Astrocyte (in vitro differentiated cells and primary cell): ENCODE measurements at regions not wholly inside any gene's neighbourhood (a gene's known extent, or its start where the extent isn't known, plus 50 kb on each side); places are given as distances from the start of the nearest gene placed in this dataset.

Experiments used
- EZH2 ChIP-seq: IDR thresholded peaks from 2 replicates; pipeline ENCODE4 v1.6.1; 2012; ENCODE audit warnings: mild to moderate bottlenecking, low read length, inconsistent platforms; ENCODE audit not compliant: insufficient read depth
- TF ChIP-seq, protein P1 (sequence below): IDR thresholded peaks from 2 replicates; pipeline ENCODE4 v1.5.1; 2011; ENCODE audit warnings: low read depth, mild to moderate bottlenecking, inconsistent platforms, low read length, moderate library complexity; ENCODE audit not compliant: insufficient read depth

GRCh38 chr13:53121919-53122318, 93.3 kb downstream of the OLFM4 start:
- TF ChIP-seq, protein P1, sequence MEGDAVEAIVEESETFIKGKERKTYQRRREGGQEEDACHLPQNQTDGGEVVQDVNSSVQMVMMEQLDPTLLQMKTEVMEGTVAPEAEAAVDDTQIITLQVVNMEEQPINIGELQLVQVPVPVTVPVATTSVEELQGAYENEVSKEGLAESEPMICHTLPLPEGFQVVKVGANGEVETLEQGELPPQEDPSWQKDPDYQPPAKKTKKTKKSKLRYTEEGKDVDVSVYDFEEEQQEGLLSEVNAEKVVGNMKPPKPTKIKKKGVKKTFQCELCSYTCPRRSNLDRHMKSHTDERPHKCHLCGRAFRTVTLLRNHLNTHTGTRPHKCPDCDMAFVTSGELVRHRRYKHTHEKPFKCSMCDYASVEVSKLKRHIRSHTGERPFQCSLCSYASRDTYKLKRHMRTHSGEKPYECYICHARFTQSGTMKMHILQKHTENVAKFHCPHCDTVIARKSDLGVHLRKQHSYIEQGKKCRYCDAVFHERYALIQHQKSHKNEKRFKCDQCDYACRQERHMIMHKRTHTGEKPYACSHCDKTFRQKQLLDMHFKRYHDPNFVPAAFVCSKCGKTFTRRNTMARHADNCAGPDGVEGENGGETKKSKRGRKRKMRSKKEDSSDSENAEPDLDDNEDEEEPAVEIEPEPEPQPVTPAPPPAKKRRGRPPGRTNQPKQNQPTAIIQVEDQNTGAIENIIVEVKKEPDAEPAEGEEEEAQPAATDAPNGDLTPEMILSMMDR, result no peak
- no peak for TF ChIP-seq EZH2
